ENCODE measurements at regions not wholly inside any gene's neighbourhood (a gene's known extent, or its start where the extent isn't known, plus 50 kb on each side); places are given as distances from the start of the nearest gene placed in this dataset.

DNA sequence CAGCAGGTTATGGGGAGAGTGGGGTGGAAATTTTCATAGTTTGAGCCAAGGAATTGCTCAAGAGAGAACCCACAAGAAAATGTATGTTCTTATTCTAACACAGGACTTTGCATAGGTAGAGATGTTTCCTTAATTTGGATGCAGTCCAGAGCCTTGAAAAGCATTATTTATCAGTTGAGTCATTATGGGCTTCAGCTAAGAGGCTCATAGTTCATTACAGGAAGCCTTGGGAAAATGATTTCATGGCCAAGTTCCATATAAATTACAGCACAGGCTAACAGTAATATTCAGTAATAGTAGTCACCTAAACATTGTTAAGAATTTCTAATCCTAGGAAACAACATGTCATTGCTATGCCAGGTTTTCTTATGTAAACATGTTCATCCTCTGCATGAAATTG, 131.1 kb upstream of the PTPRZ1 start:
- no peak overlapping the region for H3K9ac ChIP-seq
- no peak overlapping the region for H3K4me2 ChIP-seq
- H3K9me3 ChIP-seq, result no peaks in the 10 kb centered on the region
- no peaks in the 10 kb centered on the region for H4K20me1 ChIP-seq (ENCODE audit: insufficient read depth)
- no peaks in the 10 kb centered on the region for H3F3A ChIP-seq (replicated peaks; ENCODE audit: insufficient read depth)
- H3K27me3 ChIP-seq (ENCODE audit: insufficient read depth), result peaks cover 4% of the 10 kb centered on the region; the same call in 1 of the 2 replicates
- POLR2A ChIA-PET, result no interaction called here
- H2AFZ ChIP-seq (ENCODE audit: low read depth), result no peak overlapping the region
- no peak overlapping the region for H3K4me3 ChIP-seq (ENCODE audit: low read depth in 2 of 2, low read length in 1 of 2)
- H3K79me2 ChIP-seq (ENCODE audit: insufficient read depth), result no peaks in the 10 kb centered on the region
- DNase-seq, result no peak
- no peak overlapping the region for H3K27ac ChIP-seq (ENCODE audit: low read depth in 2 of 2, low read length in 1 of 2)
- no peaks in the 10 kb centered on the region for H3K4me1 ChIP-seq (ENCODE audit: control insufficient read depth in 1 of 2, insufficient read depth in 2 of 2, low read depth in 1 of 2, low read length in 1 of 2)
- TF ChIP-seq USF2 (IDR thresholded peaks at IDR 0.05; ENCODE audit: borderline replicate concordance, low read depth, low read length) (no peak), FOSL2 (IDR thresholded peaks at IDR 0.05; ENCODE audit: borderline replicate concordance, low read depth) (no peak), FOXM1 (IDR thresholded peaks at IDR 0.05; ENCODE audit: low read depth) (no peak), ELF1 (IDR thresholded peaks at IDR 0.05) (no peak), FOXJ3 (CRISPR knock-in tag; IDR thresholded peaks at IDR 0.05) (no peak), USF1 (IDR thresholded peaks at IDR 0.05; ENCODE audit: borderline replicate concordance, low read depth) (no peak), CTCF (IDR thresholded peaks at IDR 0.05) (no peak), REST (IDR thresholded peaks at IDR 0.05; ENCODE audit: low read depth, low read length) (no peak), NFIC (IDR thresholded peaks at IDR 0.05; ENCODE audit: borderline replicate concordance) (no peak), RCOR1 (IDR thresholded peaks at IDR 0.05; ENCODE audit: low read length) (no peak), EP300 (IDR thresholded peaks at IDR 0.05; ENCODE audit: borderline replicate concordance in 1 of 2, low read depth in 1 of 2, low read length in 1 of 2) (no peak), POLR2AphosphoS5 (IDR thresholded peaks at IDR 0.05; ENCODE audit: low read depth, low read length) (no peak), YY1 (IDR thresholded peaks at IDR 0.05; ENCODE audit: low read depth) (no peak), TEAD4 (IDR thresholded peaks at IDR 0.05; ENCODE audit: borderline replicate concordance, insufficient read depth) (no peak), GABPA (IDR thresholded peaks at IDR 0.05; ENCODE audit: low read depth) (no peak), TCF12 (IDR thresholded peaks at IDR 0.05) (no peak), RFX5 (IDR thresholded peaks at IDR 0.05; ENCODE audit: low read length) (no peak), TAF1 (IDR thresholded peaks at IDR 0.05; ENCODE audit: borderline replicate concordance, low read depth, low read length) (no peak), IRF3 (IDR thresholded peaks at IDR 0.05; ENCODE audit: low read depth, low read length) (no peak)
- no peaks in the 10 kb centered on the region for H3K9me2 ChIP-seq
- CTCF ChIA-PET, result no interaction called here
- no peaks in the 10 kb centered on the region for H3K36me3 ChIP-seq (replicated peaks in 1 of 2; ENCODE audit: control insufficient read depth in 1 of 2, insufficient read depth in 2 of 2, low read length in 1 of 2)

Measured in SK-N-SH (cell line).